OCI-LY3 (cell line): ENCODE measurements at regions not wholly inside any gene's neighbourhood (a gene's known extent, or its start where the extent isn't known, plus 50 kb on each side); places are given as distances from the start of the nearest gene placed in this dataset.

ENCODE experiments used
- H2AFZ ChIP-seq: fragments of 200-600, 300-600 bp; shearing (Covaris generic); 2 replicates; pipeline ENCODE4 v1.6.0; 2014; ENCODE audit warnings: antibody characterized with exemption, low read depth, low read length
- H3K27ac ChIP-seq: fragments of 200-600, 300-600 bp; sonication (generic); 2 replicates; pipeline ENCODE4 v1.5.1; 2014; ENCODE audit warnings: mild to moderate bottlenecking, low read length, moderate library complexity, mixed read lengths
- H3K27me3 ChIP-seq: fragments of 200-600, 300-600 bp; sonication (generic); 2 replicates; pipeline ENCODE4 v1.6.1; 2014; ENCODE audit warnings: low read depth, low read length, mixed read lengths
- H3K36me3 ChIP-seq: fragments of 200-600, 300-600 bp; sonication (generic); replicated peaks from 2 replicates; pipeline ENCODE3; 2014; ENCODE audit warnings: low read depth, low read length, mixed read lengths
- H3K4me1 ChIP-seq: fragments of 300-600, 200-600 bp; sonication (generic); 2 replicates; pipeline ENCODE4 v1.6.1; 2014; ENCODE audit warnings: low read length, mixed read lengths
- H3K4me2 ChIP-seq: fragments of 200-600, 300-600 bp; sonication (generic); 2 replicates; pipeline ENCODE4 v1.6.1; 2014; ENCODE audit warnings: low read length, mixed read lengths
- H3K4me3 ChIP-seq: fragments of 300-600, 200-600 bp; sonication (generic); 2 replicates; pipeline ENCODE4 v1.5.1; 2014; ENCODE audit warnings: antibody characterized with exemption, mild to moderate bottlenecking, low read length, moderate library complexity
- H3K79me2 ChIP-seq: fragments of 300-600, 200-600 bp; shearing (Covaris generic); 2 replicates; pipeline ENCODE4 v1.6.1; 2014; ENCODE audit warnings: mild to moderate bottlenecking, low read length, mixed read lengths
- H3K9ac ChIP-seq: fragments of 300-600, 200-600 bp; shearing (Covaris generic); 2 replicates; pipeline ENCODE4 v1.6.0; 2014; ENCODE audit warnings: mild to moderate bottlenecking, low read length, moderate library complexity
- H3K9me3 ChIP-seq: fragments of 200-600, 300-600 bp; shearing (Covaris generic); 2 replicates; pipeline ENCODE4 v1.6.1; 2014; ENCODE audit warnings: low read length, mixed read lengths; ENCODE audit not compliant: insufficient read depth
- H4K20me1 ChIP-seq: fragments of 200-600, 300-600 bp; sonication (generic); 2 replicates; pipeline ENCODE4 v1.6.1; 2016; ENCODE audit warnings: low read length, mixed read lengths; ENCODE audit not compliant: insufficient read depth
- EZH2phosphoT487 ChIP-seq: fragments of 200-600 bp; shearing (Covaris generic); IDR thresholded peaks from 2 replicates; pipeline ENCODE4 v1.6.1; 2018; ENCODE audit warnings: antibody characterized with exemption, mixed run types, low read depth
- TF ChIP-seq, protein P1 (sequence below): fragments of 200-600, 300-600 bp; sonication (generic); IDR thresholded peaks from 2 replicates; pipeline ENCODE4 v1.5.1; 2014; ENCODE audit warnings: antibody characterized with exemption, low read length, low read depth

DNA sequence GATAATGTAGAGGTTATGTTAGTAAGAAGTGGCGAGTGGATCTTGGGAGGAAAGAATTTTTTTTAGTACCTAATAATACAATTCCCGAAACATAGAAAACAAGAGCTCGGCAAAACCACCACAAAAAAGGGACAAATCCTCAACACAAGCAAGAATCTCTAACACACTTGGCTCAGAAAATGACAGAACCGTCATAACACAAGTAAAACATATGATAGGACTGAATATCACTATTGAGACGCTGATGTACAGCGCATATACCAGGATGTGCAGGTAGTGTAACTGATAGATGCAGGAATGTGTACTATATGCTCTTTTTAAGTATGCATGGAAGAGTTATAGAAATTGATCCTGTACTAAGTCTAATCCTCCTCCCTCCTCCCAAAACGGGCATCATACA lies 564.5 kb downstream of the BCL11B start:
- Histone ChIP-seq H3K27me3 (no peaks in the 10 kb centered on the region), H3K4me3 (no peak overlapping the region), H4K20me1 (no peaks in the 10 kb centered on the region), H3K9ac (no peak overlapping the region), H3K4me2 (peak overlapping the region; percentile 31; the same call in 1 of the 2 replicates), H3K9me3 (no peaks in the 10 kb centered on the region), H3K4me1 (peaks cover 53% of the 10 kb centered on the region), H2AFZ (no peak overlapping the region), H3K27ac (no peak overlapping the region), H3K79me2 (no peaks in the 10 kb centered on the region), H3K36me3 (no peaks in the 10 kb centered on the region)
- TF ChIP-seq, protein P1, sequence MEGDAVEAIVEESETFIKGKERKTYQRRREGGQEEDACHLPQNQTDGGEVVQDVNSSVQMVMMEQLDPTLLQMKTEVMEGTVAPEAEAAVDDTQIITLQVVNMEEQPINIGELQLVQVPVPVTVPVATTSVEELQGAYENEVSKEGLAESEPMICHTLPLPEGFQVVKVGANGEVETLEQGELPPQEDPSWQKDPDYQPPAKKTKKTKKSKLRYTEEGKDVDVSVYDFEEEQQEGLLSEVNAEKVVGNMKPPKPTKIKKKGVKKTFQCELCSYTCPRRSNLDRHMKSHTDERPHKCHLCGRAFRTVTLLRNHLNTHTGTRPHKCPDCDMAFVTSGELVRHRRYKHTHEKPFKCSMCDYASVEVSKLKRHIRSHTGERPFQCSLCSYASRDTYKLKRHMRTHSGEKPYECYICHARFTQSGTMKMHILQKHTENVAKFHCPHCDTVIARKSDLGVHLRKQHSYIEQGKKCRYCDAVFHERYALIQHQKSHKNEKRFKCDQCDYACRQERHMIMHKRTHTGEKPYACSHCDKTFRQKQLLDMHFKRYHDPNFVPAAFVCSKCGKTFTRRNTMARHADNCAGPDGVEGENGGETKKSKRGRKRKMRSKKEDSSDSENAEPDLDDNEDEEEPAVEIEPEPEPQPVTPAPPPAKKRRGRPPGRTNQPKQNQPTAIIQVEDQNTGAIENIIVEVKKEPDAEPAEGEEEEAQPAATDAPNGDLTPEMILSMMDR, result no peak
- no peak for TF ChIP-seq EZH2phosphoT487

DNA sequence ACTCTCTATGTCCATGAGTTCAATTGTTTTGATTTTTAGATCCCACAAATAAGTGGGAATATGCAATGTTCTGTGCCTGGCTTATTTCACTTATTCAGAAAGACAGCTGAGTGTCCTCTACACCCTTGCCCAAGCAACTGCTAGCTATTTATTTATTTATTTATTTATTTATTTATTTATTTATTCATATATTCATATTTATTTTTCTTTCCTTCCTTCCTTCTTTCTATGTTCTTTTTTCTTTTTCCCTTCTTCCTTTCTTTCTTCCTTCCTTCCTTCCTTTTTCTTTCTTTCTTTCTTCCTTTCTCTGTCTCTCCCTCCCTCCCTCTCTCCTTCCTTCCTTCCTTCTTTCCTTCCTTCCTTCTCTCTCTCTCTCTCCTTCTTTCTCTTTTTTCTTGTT lies 563.4 kb downstream of the BCL11B start:
- Histone ChIP-seq H3K79me2 (no peaks in the 10 kb centered on the region), H3K9me3 (no peaks in the 10 kb centered on the region), H3K9ac (no peak overlapping the region), H3K4me1 (peaks cover 44% of the 10 kb centered on the region), H3K27me3 (no peaks in the 10 kb centered on the region), H3K4me2 (peak overlapping the region; percentile 63; the same call in 1 of the 2 replicates), H3K27ac (no peak overlapping the region), H4K20me1 (no peaks in the 10 kb centered on the region), H3K36me3 (no peaks in the 10 kb centered on the region), H2AFZ (no peak overlapping the region), H3K4me3 (peak overlapping the region; percentile 32; the same call in 1 of the 2 replicates)
- TF ChIP-seq, protein P1, result no peak
- TF ChIP-seq EZH2phosphoT487, result no peak

DNA sequence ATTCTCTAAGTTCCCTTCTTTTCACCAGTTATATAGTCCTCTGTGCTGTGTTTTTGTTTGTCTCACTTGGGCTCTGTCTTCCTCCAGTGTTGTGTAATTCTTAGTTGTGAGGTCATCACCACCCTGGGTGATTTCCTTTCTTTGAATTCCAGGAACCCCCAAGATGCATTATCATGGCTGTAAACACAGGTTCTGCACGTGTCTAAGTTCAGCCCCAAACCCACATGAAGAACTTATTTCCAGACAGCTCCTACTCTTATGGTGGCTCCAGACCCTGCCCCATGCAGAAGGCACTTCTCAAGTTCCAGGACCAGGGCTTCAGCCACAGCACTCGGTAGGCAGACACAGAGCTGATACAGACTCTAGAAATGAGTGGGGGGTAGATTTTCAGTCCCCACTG lies 560.5 kb downstream of the BCL11B start:
- no peak for TF ChIP-seq EZH2phosphoT487
- TF ChIP-seq, protein P1, result no peak
- Histone ChIP-seq H3K79me2 (no peaks in the 10 kb centered on the region), H3K9me3 (no peaks in the 10 kb centered on the region), H3K4me2 (peak overlapping the region; percentile 21; the same call in 1 of the 2 replicates), H3K27me3 (no peaks in the 10 kb centered on the region), H2AFZ (peak overlapping the region; percentile 58), H3K27ac (no peak overlapping the region), H4K20me1 (no peaks in the 10 kb centered on the region), H3K4me3 (no peak overlapping the region), H3K36me3 (no peaks in the 10 kb centered on the region), H3K9ac (no peak overlapping the region), H3K4me1 (peaks cover 60% of the 10 kb centered on the region)

DNA sequence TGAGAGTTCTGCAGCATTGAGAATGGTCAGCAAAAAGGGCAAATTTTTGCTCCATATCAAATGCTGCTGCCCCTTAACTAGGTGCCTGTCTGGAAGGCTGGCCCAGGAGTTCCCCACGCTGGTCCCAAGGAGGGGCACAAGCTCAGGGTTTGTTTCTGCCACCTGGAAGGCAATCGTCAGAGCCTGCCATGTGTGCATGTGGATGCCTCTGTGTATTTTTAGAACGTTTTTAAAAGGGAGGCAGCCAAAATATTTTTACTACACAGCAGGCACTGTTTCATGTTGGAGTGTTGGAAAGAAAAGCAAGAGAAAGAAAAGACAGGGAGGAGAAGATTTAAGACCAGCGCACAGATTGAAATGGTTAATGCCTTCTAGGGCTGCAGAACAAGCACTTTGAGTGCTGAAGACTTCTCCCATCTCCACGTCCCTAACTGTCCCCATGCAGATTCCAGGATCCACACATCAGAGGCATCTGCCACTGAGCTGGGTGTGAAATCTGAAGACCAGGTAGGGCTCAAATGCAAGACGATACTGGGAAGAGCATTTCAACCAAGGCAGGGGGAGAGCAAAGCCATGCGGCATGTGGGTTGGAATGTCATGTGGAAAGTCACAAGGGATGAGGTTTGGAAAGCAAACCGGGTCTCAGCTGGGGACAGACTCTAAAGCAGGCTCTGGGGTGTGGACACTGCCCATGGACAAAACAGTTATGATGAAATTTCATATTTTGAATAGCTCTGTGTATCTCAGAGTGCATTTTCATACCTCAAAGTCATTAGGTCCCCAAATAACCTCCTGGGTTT lies 557.2 kb downstream of the BCL11B start:
- no peak overlapping the region for H3K4me3 ChIP-seq
- H3K9me3 ChIP-seq, result no peaks in the 10 kb centered on the region
- H3K79me2 ChIP-seq, result no peaks in the 10 kb centered on the region
- H3K27ac ChIP-seq, result peak overlapping the region; percentile 58; the same call in 1 of the 2 replicates
- TF ChIP-seq, protein P1, result no peak
- no peak for TF ChIP-seq EZH2phosphoT487
- H3K4me1 ChIP-seq, result peaks cover 54% of the 10 kb centered on the region
- no peaks in the 10 kb centered on the region for H3K27me3 ChIP-seq
- no peaks in the 10 kb centered on the region for H4K20me1 ChIP-seq
- peak overlapping the region; percentile 33; the same call in 1 of the 2 replicates for H3K9ac ChIP-seq
- peak overlapping the region; percentile 51 for H3K4me2 ChIP-seq
- peak overlapping the region; percentile 3; the same call in 1 of the 2 replicates for H2AFZ ChIP-seq
- H3K36me3 ChIP-seq, result no peaks in the 10 kb centered on the region
